WTC11 (cell line): ENCODE measurements at regions not wholly inside any gene's neighbourhood (a gene's known extent, or its start where the extent isn't known, plus 50 kb on each side); places are given as distances from the start of the nearest gene placed in this dataset.

Experiments
- ATAC-seq: fragments of 200-7000 bp; cut with Tn5 transposase; 2 replicates; pipeline ENCODE4 v1.10.0; 2021; ENCODE audit warnings: mild to moderate bottlenecking, moderate library complexity
- CTCF ChIA-PET: fragments of 300-600 bp; sonication (Branson Sonifier 250); formaldehyde crosslinking; loops from one replicate; lab custom pipeline; 2021; ENCODE audit warnings: antibody characterized with exemption; lab: Charles Lee
- POLR2A ChIA-PET: fragments of 350-600 bp; sonication (Branson Sonifier 250); formaldehyde crosslinking; loops from one replicate; lab custom pipeline; 2021; ENCODE audit warnings: antibody characterized with exemption; lab: Charles Lee
- DNase-seq: peaks from one replicate; pipeline ENCODE4 v3.0.0; 2021; ENCODE audit warnings: low spot score
- H3K27ac Mint-ChIP-seq: 2 replicates; pipeline ENCODE4 v1.8.0; 2021; ENCODE audit warnings: mixed read lengths
- H3K27me3 Mint-ChIP-seq: 2 replicates; pipeline ENCODE4 v1.8.0; 2021; ENCODE audit warnings: low read depth, mild to moderate bottlenecking, moderate library complexity, mixed read lengths
- H3K36me3 Mint-ChIP-seq: 2 replicates; pipeline ENCODE4 v1.8.0; 2021; ENCODE audit warnings: mixed read lengths
- H3K4me1 Mint-ChIP-seq: 2 replicates; pipeline ENCODE4 v1.8.0; 2022; ENCODE audit warnings: mixed read lengths
- H3K4me3 Mint-ChIP-seq: 2 replicates; pipeline ENCODE4 v1.8.0; 2021; ENCODE audit warnings: mild to moderate bottlenecking, moderate library complexity, mixed read lengths
- H3K9me3 Mint-ChIP-seq: 2 replicates; pipeline ENCODE4 v1.8.0; 2021; ENCODE audit warnings: mixed read lengths
- ATF1 ChIP-seq: sonication (generic); formaldehyde crosslinking; IDR thresholded peaks from 2 replicates; pipeline ENCODE4 v1.8.1; 2023; ENCODE audit warnings: mild to moderate bottlenecking, moderate library complexity, missing genetic modification reagents
- ATF3 ChIP-seq: sonication (generic); formaldehyde crosslinking; conservative IDR thresholded peaks from 2 replicates; pipeline ENCODE4 v1.8.1; 2022; ENCODE audit warnings: mild to moderate bottlenecking, missing genetic modification reagents
- CDX4 ChIP-seq: fragments of 250-450 bp; sonication (Bioruptor Pico); IDR thresholded peaks from 2 replicates; pipeline ENCODE4 v1.9.0; 2021; ENCODE audit warnings: moderate library complexity, mild to moderate bottlenecking, inconsistent platforms, borderline replicate concordance
- E2F5 ChIP-seq: sonication (generic); formaldehyde crosslinking; IDR thresholded peaks from 2 replicates; pipeline ENCODE4 v1.8.1; 2022; ENCODE audit warnings: mild to moderate bottlenecking, moderate library complexity, missing genetic modification reagents
- ERG ChIP-seq: fragments of 250-450 bp; sonication (Bioruptor Pico); IDR thresholded peaks from 2 replicates; pipeline ENCODE4 v1.8.0; 2021; ENCODE audit warnings: mild to moderate bottlenecking
- FOXJ3 ChIP-seq: sonication (generic); formaldehyde crosslinking; IDR thresholded peaks from 2 replicates; pipeline ENCODE4 v1.9.0; 2021; ENCODE audit warnings: missing genetic modification reagents, mild to moderate bottlenecking, borderline replicate concordance
- GABPB1 ChIP-seq: sonication (generic); formaldehyde crosslinking; IDR thresholded peaks from 2 replicates; pipeline ENCODE4 v1.8.1; 2023; ENCODE audit warnings: mild to moderate bottlenecking, missing genetic modification reagents
- GTF2I ChIP-seq: fragments of 250-450 bp; sonication (Bioruptor Pico); conservative IDR thresholded peaks from 2 replicates; pipeline ENCODE4 v1.4.0; 2021; ENCODE audit warnings: mild to moderate bottlenecking
- HMGXB4 ChIP-seq: sonication (generic); formaldehyde crosslinking; IDR thresholded peaks from 2 replicates; pipeline ENCODE4 v1.8.1; 2023; ENCODE audit warnings: mild to moderate bottlenecking, moderate library complexity, missing genetic modification reagents
- JAZF1 ChIP-seq: fragments of 250-450 bp; sonication (Bioruptor Pico); IDR thresholded peaks from 2 replicates; pipeline ENCODE4 v1.9.0; 2021; ENCODE audit warnings: moderate library complexity, mild to moderate bottlenecking, inconsistent platforms
- MXD4 ChIP-seq: fragments of 250-450 bp; sonication (Bioruptor Pico); IDR thresholded peaks from 2 replicates; pipeline ENCODE4 v1.8.0; 2021; ENCODE audit warnings: mild to moderate bottlenecking, moderate library complexity, borderline replicate concordance
- NFE2L1 ChIP-seq: sonication (generic); formaldehyde crosslinking; IDR thresholded peaks from 2 replicates; pipeline ENCODE4 v1.8.1; 2023; ENCODE audit warnings: missing genetic modification reagents
- NFYB ChIP-seq: sonication (generic); formaldehyde crosslinking; conservative IDR thresholded peaks from 2 replicates; pipeline ENCODE4 v1.8.0; 2022; ENCODE audit warnings: low read depth, missing genetic modification reagents
- PRDM15 ChIP-seq: sonication (generic); formaldehyde crosslinking; IDR thresholded peaks from 2 replicates; pipeline ENCODE4 v1.8.0; 2022; ENCODE audit warnings: missing genetic modification reagents
- RORB ChIP-seq: fragments of 250-450 bp; sonication (Bioruptor Pico); IDR thresholded peaks from 2 replicates; pipeline ENCODE4 v1.9.0; 2021; ENCODE audit warnings: mild to moderate bottlenecking
- USF2 ChIP-seq: sonication (generic); formaldehyde crosslinking; IDR thresholded peaks from 2 replicates; pipeline ENCODE4 v1.8.1; 2023; ENCODE audit warnings: mild to moderate bottlenecking, missing genetic modification reagents, moderate library complexity
- ZNF138 ChIP-seq: sonication (generic); formaldehyde crosslinking; conservative IDR thresholded peaks from 2 replicates; pipeline ENCODE4 v1.8.1; 2022; ENCODE audit warnings: mild to moderate bottlenecking, moderate library complexity, missing genetic modification reagents

- Mint-ChIP-seq H3K36me3 (no peaks in the 10 kb centered on the region), H3K9me3 (no peaks in the 10 kb centered on the region), H3K27me3 (peaks cover 3% of the 10 kb centered on the region; the same call in 1 of the 2 replicates), H3K4me3 (no peak overlapping the region), H3K4me1 (peaks cover 9% of the 10 kb centered on the region), H3K27ac (no peak overlapping the region)
- DNase-seq (no peak), ATAC-seq (no peak)
- ChIA-PET CTCF (no interaction called here), POLR2A (no interaction called here)
- TF ChIP-seq ATF1 (CRISPR knock-in tag) (no peak), JAZF1 (CRISPR knock-in tag) (no peak), ERG (CRISPR knock-in tag) (no peak)
Measured at GRCh38 chr4:108529102-108529501, 91.3 kb upstream of the RPL34 start.

- Mint-ChIP-seq H3K4me3 (no peak overlapping the region), H3K9me3 (no peaks in the 10 kb centered on the region), H3K36me3 (no peaks in the 10 kb centered on the region), H3K27me3 (no peaks in the 10 kb centered on the region), H3K27ac (no peak overlapping the region), H3K4me1 (peaks cover 9% of the 10 kb centered on the region)
- POLR2A ChIA-PET: no interaction called here
- CTCF ChIA-PET: no interaction called here
- ATAC-seq (no peak), DNase-seq (no peak)
- TF ChIP-seq RORB (CRISPR knock-in tag): no peak
- no peak for TF ChIP-seq CDX4
- TF ChIP-seq E2F5 (CRISPR knock-in tag): no peak
- TF ChIP-seq ZNF138: no peak
- no peak for TF ChIP-seq NFYB (CRISPR knock-in tag)
- TF ChIP-seq NFE2L1: no peak
- no peak for TF ChIP-seq FOXJ3 (CRISPR knock-in tag)
- TF ChIP-seq PRDM15 (CRISPR knock-in tag): no peak
- no peak for TF ChIP-seq GTF2I (CRISPR knock-in tag)
- no peak for TF ChIP-seq GABPB1 (CRISPR knock-in tag)
- no peak for TF ChIP-seq ATF3
- no peak for TF ChIP-seq MXD4 (CRISPR knock-in tag)
Measured at GRCh38 chr4:108527723-108528122, 92.7 kb upstream of the RPL34 start.

GRCh38 chr4:108520807-108521206 lies 99.6 kb upstream of the RPL34 start:
- no peaks in the 10 kb centered on the region for H3K27me3 Mint-ChIP-seq
- peak; percentile 32; the same call in 1 of the 2 replicates for TF ChIP-seq USF2 (CRISPR knock-in tag)
- no peak for TF ChIP-seq HMGXB4 (CRISPR knock-in tag)
- no peak overlapping the region for H3K4me3 Mint-ChIP-seq
- no peaks in the 10 kb centered on the region for H3K36me3 Mint-ChIP-seq
- ChIA-PET POLR2A (no interaction called here), CTCF (no interaction called here)
- no peaks in the 10 kb centered on the region for H3K9me3 Mint-ChIP-seq
- peaks cover 4% of the 10 kb centered on the region for H3K4me1 Mint-ChIP-seq
- ATAC-seq: peak; percentile 34; the same call in 1 of the 2 replicates
- no peak overlapping the region for H3K27ac Mint-ChIP-seq
- DNase-seq: no peak
